Stimulated activated CD4-positive, alpha-beta T cell treated with anti-CD3 and anti-CD28 coated beads, Interleukin-15, amount 100 ng/mL, for 48 hours (primary cell): ENCODE measurements at regions not wholly inside any gene's neighbourhood (a gene's known extent, or its start where the extent isn't known, plus 50 kb on each side); places are given as distances from the start of the nearest gene placed in this dataset.

ENCODE experiments used
- DNase-seq, 2 donors: peaks; one replicate each; pipeline ENCODE4 v3.0.0-alpha.2; 2020; ENCODE audit warnings: low read depth in 2 of 2

DNA sequence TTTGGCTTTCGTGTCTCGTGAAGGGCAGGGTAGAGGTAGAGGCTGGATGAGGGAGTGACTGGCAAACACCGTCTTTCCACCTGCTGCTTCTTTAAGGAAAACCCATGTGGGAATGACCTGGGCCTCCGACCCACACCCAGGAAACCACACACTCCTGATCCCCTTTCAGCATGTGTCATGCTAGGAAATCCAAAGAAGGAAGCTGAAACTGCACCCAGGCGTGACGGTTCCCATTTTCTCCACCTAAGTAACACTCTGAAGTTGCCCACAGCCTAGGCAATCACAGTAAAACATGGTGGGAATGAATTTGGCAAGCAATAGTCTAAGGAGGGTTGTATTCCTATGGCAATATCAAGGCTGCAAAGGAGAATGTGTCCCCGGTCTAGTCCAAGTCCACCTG, 538.4 kb upstream of the NOX3 start:
- DNase-seq = no peak

DNA sequence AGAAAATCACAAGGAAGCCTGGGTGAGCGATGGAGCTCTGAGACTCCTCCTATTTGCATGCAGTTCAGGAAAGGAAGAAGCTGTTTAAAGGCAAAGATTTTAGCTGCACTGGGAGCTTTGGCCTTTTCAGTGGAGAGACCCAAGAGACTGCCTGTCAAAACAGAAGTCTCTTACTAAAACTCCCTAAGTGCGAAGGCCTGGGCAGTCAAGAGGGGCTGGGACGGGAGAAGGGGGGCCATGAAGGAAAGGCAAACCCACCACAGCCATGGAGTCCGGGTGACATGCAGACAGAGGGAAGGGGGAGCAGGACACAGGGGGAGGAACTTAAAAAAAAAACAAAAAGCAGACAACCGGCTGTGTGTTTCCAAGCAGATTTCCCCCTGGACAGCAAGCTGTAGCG, 537.6 kb upstream of the NOX3 start:
- no peak for DNase-seq

- no peak for DNase-seq
Observed at GRCh38 chr6:155985660-155986138, 530.1 kb upstream of the NOX3 start.

DNA sequence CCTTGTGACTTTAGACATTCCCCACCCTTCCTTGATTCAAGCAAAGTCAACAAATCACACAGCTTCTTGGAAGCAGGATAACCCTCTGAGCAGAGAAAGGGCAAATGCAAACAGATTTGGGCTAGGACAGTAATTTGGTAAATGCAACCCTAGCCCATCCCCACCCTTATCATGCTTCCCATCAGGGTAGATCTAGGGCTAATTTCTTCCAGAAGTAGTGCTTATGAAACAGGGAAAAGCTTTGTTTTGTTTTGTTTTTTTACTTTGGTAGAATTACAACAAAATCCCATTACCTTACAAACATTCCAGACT, 525.1 kb upstream of the NOX3 start:
- no peak for DNase-seq

GRCh38 chr6:155980014-155980767, 524.6 kb upstream of the NOX3 start:
- no peak for DNase-seq

DNA sequence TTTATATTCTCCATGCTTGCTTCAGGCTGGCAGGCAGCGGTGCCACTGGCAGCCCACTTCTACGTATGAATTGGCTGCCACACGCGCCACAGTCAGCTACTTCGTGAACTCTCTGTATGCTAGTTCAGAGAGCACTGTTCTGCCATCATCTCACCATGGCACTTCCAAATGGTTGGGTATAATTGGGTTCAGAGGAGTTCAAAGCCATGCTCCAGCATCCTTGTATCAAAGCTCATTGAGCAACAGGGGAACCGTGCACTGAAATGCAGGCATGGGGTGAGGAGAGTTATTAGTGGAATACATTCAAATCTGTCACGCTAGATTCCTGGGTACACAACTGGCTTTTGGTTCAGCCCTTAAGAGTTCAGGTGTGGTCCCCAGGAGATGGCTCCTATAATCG, 519.9 kb upstream of the NOX3 start:
- no peak for DNase-seq

- DNase-seq = no peak
Observed at GRCh38 chr6:155974811-155975323, 519.2 kb upstream of the NOX3 start.

DNA sequence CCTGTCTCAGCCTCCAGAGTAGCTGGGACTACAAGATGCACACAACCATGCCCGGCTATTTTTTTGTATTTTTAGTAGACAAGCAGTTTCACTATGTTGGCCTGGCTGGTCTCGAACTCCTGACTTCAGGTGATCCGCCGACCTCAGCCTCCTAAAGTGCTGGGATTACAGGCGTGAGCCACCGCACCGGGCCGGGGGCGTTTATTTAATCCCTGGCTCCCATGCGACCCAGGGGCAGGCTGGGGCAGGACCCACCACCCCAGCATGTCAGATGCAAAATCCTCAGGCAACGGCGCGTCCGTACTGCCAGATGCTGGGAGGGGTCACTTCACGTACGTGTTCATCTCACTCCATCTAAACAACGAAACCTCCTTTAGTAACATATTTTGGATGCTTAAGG, 518.7 kb upstream of the NOX3 start:
- no peak for DNase-seq

DNA sequence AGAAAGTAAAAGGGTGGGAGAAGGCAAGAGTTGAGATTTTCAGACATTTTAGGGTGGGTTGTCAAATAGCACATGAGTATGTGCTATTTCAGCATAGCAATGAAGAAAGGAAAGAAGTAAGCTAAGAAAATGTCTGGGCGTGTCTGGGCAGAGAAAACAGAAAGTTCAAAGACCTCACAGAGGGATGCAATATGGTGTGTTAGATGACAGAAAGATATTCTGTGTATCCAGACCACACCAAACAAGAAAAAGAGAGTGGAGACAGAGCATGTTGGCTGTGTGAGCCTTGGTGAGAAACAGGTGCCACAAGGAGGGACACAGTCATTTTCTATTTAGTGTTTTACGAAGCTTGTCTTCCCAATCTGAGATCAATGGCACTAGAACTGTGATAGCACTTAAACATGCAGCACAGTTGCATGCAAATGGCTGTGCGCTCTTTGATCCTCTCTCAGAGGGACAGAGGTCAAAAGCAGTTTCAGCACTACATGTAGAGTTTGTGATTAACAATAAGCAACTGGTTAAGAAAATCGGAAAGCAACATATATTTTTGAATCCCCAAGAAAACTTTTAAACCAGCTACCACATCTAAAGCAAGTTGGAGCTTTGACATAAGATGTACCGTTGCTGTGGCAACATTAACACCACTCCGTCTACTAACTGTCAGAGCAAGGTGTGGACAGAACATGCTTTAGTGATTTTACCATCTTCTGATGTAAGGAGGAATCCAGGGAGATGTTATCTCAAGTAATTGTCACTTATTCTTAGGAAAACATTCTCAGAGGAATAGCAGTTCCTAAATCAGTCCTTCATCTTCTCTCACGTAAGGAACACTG, 515.5 kb upstream of the NOX3 start:
- DNase-seq = no peak

DNA sequence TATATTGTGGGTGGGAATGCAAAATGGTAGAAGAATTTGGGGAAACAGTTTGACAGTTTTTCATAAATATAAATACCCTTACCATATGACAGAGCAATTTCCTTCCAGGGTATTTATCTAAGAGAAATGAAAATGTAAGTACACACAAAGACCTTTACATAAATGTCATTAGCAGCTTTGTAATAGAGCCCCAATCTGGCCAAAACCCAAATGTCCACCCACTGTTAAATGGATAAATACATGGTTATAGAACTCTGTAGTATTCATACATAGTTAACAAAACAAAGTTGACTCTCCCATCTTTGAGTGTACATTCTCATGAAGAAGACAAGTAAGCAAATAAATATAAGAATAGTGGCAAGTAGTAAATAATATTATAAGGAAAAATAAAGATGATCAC, 514.8 kb upstream of the NOX3 start:
- DNase-seq = no peak

DNA sequence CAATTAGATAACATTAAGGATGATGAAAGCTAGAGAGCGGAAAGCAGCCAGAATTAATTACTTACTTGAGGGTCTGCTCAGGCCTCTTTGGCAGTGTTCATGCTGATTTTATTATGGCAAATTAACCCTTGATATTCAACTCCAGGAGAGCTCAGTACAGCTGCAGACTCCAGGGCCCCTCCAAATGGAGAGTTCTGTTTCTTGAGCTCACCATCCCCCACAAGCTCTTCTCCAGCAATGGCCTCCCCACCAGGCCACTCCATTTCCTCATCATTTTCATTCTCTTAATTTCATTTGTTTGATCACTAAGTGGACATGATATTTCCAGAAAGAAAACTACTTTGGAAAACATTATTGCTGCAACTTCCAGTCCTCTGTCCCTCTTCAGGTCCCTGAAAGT, 513.3 kb upstream of the NOX3 start:
- no peak for DNase-seq

- DNase-seq = no peak
Observed at GRCh38 chr6:155967322-155967721, 511.7 kb upstream of the NOX3 start.

DNA sequence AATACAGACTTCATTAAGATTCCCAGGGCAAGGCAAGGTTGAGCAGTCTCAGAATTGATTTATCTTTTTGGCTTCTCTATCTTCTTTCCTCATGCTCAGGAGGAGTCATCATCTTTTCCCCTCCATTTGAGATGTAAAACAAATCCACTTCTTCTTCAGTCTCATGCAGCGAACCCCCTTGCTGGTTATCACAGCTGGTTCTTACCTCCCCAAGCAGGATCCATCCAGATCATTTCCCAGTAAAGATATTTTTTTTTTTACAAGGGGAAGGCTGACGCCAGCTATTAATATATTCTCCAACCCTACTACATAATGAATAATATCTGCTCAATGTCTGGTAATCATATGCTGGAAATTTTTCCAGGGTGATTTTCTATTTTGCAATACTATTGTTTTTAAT, 508.9 kb upstream of the NOX3 start:
- no peak for DNase-seq

DNA sequence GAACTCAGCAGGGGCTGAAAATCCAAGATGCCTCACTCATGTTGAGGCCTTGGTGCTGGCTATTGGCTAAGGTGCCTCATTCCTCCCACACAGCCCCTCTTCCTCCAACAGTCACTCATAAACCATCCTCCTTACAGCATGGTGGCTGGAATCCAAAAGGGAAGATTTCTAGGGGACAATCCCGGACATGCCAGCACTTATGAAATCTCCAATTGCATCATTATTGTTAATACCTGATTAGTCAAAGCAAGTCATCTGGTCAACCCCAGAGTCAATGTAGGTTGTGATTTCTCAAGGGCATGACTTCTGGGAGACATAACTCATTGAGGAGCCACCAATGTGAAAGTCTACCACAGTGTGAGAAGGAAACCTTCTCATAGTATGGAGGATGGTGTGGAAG, 506.6 kb upstream of the NOX3 start:
- no peak for DNase-seq

DNA sequence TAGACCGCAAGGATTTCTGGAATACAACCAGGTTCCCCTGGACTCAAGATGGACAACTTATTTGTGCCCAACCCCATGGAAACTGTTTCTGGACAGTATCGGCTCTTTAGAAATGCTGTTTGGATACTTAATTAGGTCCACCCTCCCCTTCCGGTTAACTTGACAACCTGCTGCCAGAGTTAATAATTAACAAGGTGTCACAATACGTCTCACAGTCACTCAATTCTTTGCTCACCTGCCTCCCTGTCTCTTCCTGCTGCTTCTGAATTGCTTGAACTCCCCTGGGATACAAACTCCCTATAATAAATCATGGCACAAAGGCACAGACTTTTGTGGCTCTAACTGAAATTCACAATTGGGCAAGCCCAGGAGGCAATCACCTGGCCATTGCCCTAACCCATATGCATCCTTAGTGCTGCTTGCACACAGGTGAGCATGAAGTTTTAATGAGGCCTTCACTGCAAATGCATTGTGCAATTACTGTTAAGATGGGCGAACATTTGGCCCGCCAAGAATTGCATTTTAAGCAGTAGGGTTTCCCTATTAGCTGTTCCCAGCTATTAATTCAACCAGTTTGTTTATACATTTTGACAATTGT, 504.4 kb upstream of the NOX3 start:
- DNase-seq = no peak

- no peak for DNase-seq
Observed at GRCh38 chr6:155958550-155958949, 502.9 kb upstream of the NOX3 start.

DNA sequence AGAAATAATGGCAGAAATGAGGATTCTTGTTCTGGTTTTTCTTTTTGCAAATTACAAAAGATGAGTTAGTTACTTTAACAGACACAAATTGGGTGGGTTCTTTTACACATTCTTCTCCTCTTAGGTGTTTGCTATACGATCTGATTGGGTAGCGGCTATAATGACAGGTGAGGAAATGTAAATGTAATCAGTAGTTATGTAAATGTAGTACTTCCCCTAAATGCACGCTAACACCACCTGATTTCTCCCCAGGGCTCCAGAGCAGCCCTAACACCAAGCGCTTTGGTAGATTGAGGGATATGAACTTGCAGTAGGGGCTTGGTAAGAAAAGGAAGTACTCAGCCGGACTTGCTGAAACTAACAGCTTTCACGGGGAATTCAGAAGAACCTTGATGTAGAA, 499.4 kb upstream of the NOX3 start:
- no peak for DNase-seq

- no peak for DNase-seq
Observed at GRCh38 chr6:155954149-155954548, 498.5 kb upstream of the NOX3 start.

DNA sequence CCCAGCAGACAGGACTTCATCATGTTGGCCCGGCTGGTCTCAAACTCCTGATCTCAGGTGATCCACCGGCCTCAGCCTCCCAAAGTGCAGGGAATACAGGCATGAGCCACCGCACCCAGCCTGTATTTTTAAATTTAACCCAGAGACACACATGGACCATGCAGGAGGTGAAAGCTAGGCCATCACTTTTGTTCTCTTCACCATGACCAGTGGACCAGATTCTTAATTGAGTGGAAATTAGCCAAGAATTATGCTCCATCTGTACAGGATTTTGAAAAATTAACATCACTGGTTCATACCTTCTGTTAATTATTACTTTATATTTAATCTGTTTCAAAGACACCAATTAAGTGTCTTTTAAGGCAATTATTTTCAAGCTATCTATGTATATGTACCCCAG, 493.6 kb upstream of the NOX3 start:
- no peak for DNase-seq

GRCh38 chr6:155946860-155947259, 491.2 kb upstream of the NOX3 start:
- DNase-seq = no peak

DNA sequence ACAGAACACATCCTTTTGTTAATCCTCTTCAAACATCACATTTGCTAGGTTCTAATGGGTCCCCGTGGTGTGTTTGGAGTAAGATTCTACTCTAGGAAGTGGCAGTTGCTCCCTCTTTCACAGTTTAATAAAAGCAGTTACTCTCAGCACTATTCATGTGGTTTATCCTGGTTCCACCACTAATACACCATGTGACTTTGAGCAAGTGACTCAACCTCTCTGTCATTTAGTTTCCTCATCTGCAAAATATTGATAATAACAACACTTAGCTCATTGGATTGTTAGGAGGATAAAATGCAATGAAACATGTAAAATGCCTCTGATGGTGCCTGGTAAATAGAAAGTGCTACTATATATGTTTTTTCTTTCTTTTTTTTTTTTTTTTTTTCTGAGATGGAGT, 488.0 kb upstream of the NOX3 start:
- no peak for DNase-seq

DNA sequence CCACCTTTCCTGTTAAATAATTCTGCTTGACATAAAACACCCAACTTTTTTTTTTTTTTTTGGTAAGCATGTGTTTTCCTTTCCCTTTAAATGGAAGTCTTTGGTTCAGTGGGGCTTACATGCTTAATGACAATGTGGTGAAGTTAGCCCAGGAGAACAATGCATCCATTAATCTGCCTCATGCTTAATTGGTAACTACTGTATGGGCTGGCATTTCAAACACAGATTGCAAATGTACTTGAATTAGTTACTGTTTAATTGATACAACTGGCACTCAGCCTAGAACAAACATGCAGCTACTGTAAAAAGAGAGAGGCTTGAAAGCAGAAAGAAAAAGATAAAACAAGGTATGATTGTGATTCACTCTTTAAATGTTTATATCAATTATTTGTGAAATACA, 483.6 kb upstream of the NOX3 start:
- DNase-seq = no peak

DNA sequence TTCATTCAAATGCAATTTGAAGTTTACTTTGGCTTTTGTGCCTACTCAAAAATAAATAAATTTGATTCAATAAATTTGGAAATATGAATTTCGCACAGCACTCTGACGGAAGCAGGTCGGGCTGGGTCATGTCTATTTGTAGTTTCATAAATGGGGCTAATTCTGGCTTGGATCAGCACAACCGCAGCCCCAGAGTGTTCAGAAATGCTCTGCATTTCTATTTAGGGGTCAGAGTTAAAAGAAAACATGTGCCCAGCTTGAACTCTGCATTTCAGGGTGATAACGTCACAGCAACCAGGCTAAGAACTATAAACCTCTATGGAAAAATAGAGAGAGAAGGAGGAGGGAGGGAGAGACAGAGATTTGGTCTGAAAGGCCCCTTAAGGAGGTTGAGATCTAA, 480.9 kb upstream of the NOX3 start:
- DNase-seq = no peak
